HFF-Myc (cell line): ENCODE measurements at regions not wholly inside any gene's neighbourhood (a gene's known extent, or its start where the extent isn't known, plus 50 kb on each side); places are given as distances from the start of the nearest gene placed in this dataset.

Experiments used
- DNase-seq: peaks from one replicate; pipeline ENCODE4 v3.0.0-alpha.2; 2011; ENCODE audit warnings: low read depth; ENCODE audit errors: extremely low read depth
- H3K4me3 ChIP-seq: replicated peaks from 2 replicates; pipeline ENCODE4 v1.5.1; 2011; ENCODE audit warnings: low read depth, mild to moderate bottlenecking, control low read depth, low read length
- CTCF ChIP-seq: IDR thresholded peaks from 2 replicates; pipeline ENCODE4 v1.5.1; 2012; ENCODE audit warnings: mild to moderate bottlenecking, low read depth, low read length, control low read depth; ENCODE audit errors: missing control alignments

GRCh38 chr13:111646456-111646855 lies 326.0 kb downstream of the TEX29 start:
- H3K4me3 ChIP-seq, result no peak overlapping the region
- TF ChIP-seq CTCF, result no peak
- no peak for DNase-seq

- H3K4me3 ChIP-seq, result no peak overlapping the region
- no peak for TF ChIP-seq CTCF
- DNase-seq, result no peak
Measured at GRCh38 chr13:111648885-111649284, 328.4 kb downstream of the TEX29 start.

- H3K4me3 ChIP-seq, result no peak overlapping the region
- no peak for TF ChIP-seq CTCF
- DNase-seq, result no peak
Measured at GRCh38 chr13:111650626-111651025, 330.2 kb downstream of the TEX29 start.

GRCh38 chr13:111652676-111653075 lies 332.2 kb downstream of the TEX29 start:
- no peak for TF ChIP-seq CTCF
- DNase-seq, result no peak
- no peak overlapping the region for H3K4me3 ChIP-seq

- no peak for DNase-seq
- no peak for TF ChIP-seq CTCF
- no peak overlapping the region for H3K4me3 ChIP-seq
Measured at GRCh38 chr13:111654531-111654930, 334.1 kb downstream of the TEX29 start.

GRCh38 chr13:111656439-111656838 lies 336.0 kb downstream of the TEX29 start:
- no peak overlapping the region for H3K4me3 ChIP-seq
- TF ChIP-seq CTCF, result no peak
- no peak for DNase-seq

GRCh38 chr13:111657013-111657412 lies 336.6 kb downstream of the TEX29 start:
- no peak for DNase-seq
- TF ChIP-seq CTCF, result no peak
- no peak overlapping the region for H3K4me3 ChIP-seq
